ENCODE measurements at regions not wholly inside any gene's neighbourhood (a gene's known extent, or its start where the extent isn't known, plus 50 kb on each side); places are given as distances from the start of the nearest gene placed in this dataset.

GRCh38 chr2:6692056-6692455 is 173.7 kb downstream of the CMPK2 start:
- TF ChIP-seq, protein P1, sequence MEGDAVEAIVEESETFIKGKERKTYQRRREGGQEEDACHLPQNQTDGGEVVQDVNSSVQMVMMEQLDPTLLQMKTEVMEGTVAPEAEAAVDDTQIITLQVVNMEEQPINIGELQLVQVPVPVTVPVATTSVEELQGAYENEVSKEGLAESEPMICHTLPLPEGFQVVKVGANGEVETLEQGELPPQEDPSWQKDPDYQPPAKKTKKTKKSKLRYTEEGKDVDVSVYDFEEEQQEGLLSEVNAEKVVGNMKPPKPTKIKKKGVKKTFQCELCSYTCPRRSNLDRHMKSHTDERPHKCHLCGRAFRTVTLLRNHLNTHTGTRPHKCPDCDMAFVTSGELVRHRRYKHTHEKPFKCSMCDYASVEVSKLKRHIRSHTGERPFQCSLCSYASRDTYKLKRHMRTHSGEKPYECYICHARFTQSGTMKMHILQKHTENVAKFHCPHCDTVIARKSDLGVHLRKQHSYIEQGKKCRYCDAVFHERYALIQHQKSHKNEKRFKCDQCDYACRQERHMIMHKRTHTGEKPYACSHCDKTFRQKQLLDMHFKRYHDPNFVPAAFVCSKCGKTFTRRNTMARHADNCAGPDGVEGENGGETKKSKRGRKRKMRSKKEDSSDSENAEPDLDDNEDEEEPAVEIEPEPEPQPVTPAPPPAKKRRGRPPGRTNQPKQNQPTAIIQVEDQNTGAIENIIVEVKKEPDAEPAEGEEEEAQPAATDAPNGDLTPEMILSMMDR (optimal IDR thresholded peaks at IDR 0.05 in 1 of 3, IDR thresholded peaks at IDR 0.05 in 1 of 3, conservative IDR thresholded peaks at IDR 0.05 in 1 of 3; ENCODE audit: extremely low read depth in 1 of 3, insufficient read depth in 2 of 3, low read length in 3 of 3), result no peak
- no peak for TF ChIP-seq EZH2 (IDR thresholded peaks at IDR 0.05; ENCODE audit: low read length)
